Brain pericyte (primary cell): ENCODE measurements at regions not wholly inside any gene's neighbourhood (a gene's known extent, or its start where the extent isn't known, plus 50 kb on each side); places are given as distances from the start of the nearest gene placed in this dataset.
"Not testable (repeated sequence)": the region's sequence is repeated elsewhere in the genome, so short reads cannot be mapped to it uniquely, and the experiment has no call there.

Experiments
- DNase-seq: peaks from one replicate; pipeline ENCODE4 v3.0.0-alpha.2; 2012; ENCODE audit warnings: low read depth, low spot score

DNA sequence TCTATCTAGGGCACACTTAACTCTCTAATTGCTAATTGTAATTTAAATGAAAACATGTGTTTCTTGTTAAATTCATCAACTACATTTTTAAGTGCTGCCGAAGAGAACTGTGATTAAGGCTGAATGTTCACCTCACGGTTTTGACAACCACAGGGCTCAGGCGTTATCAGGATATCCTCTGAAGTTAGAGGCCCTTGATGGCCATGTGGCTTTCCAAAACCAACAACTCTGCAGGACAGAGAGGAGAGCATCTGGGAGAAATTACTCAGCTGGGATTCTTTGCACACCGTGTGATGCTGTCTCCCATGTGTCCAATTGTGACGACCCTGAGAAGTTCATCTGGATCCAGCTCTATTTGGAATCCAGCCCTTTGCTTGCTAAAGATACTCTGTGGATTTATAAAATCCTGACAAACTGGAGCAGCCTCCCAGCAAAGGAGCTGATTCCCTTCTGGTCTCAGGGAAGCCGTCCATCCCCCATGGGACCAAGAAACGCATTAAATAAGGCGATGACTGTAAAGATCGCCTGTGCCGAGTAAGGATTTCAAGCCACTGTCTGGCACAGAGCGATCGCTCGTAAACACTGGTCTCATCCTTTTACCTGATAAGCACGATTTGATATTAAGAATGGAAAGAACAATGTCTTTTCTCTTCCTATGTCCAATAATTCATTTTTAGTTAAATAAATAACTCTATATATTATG, 401.1 kb downstream of the CD83 start:
- no peak for DNase-seq

DNA sequence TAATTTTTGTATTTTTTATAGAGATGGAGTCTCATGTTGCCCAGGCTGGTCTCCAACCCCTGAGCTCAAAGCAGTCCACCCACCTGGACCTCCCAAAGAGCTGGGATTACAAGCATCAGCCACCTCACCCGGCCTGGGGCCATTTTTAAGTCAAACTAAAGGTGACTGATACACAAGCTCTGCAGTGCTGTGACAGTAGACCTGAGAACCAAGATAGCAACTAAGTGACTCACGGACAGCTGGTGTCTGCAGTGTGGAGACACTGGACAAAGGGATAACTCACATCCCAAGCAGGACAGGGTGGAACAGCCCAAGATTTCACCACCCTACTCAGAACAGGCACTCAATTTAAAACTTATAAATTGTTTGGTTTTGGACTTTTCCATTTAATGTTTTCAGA, 402.5 kb downstream of the CD83 start:
- no peak for DNase-seq

DNA sequence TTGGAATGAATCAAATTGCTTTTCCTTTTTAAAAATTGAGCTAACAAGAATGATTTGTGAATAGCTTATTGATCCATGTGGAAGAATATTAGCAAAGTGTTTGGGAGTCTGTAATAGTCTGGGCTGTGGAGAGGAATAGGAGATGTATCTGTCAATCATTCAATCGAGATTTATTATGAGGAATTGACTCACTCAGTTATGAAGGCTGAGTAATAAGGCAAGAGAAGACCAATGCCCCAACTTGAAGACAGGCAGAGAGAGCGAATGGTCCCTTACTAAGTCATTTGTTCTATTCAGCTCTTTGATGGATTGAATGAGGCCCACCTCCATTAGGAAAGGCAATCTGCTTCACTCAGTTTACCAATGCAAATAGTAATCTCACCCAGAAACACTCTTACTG, 403.0 kb downstream of the CD83 start:
- no peak for DNase-seq

DNA sequence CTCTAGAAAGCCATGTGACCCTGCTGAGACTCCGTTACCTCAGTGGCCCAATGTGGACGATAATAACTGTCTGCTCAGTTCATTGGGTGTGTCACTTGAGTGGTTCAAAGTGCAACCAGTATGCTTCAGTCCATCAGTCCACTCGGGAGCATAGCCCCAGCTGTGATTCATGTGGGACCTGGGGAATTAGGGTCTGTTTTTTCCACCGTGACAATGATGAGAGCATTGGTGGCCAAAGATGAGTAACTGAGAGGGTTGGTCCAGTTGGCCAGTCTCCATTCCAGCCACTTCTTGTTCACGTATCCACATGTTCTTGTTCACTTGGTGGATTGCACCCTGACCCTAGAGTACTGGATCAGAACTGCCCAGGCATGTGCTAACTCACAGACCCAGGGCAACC, 403.6 kb downstream of the CD83 start:
- no peak for DNase-seq

DNA sequence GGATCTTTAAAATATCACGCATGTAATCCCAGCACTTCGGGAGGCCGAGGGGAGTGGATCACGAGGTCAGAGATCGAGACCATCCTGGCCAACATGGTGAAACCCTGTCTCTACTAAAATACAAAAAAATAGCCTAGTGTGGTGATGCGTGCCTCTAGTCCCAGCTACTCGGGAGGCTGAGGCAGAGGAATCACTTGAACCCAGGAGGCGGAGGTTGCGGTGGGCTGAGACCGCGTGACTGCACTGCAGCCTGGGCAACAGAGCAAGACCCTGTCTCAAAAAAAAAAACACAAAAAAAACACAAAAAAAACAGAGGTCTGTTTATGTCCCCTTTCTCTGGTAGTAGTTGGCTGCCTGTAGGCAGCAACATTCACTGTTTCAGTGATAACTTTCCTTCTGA, 404.3 kb downstream of the CD83 start:
- not testable (repeated sequence) for DNase-seq

DNA sequence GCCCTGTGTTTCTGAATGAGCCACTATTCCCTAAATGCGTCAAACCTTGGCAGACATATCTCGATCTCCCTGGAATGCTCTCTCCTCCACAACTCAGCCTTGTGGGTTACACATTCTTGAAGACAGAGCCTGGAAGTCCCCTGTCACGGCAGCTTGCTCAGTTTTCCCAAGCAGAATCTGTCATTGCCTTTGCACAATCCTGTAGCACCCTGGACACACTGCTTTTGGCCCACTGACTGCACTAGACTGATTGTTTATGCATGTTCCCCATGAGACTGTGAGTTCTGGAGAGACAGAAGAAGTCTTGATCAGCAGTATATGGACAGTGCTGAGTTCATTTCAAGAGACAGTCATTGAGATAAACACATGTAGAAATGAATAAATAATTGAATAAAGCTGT, 406.7 kb downstream of the CD83 start:
- DNase-seq, result no peak

DNA sequence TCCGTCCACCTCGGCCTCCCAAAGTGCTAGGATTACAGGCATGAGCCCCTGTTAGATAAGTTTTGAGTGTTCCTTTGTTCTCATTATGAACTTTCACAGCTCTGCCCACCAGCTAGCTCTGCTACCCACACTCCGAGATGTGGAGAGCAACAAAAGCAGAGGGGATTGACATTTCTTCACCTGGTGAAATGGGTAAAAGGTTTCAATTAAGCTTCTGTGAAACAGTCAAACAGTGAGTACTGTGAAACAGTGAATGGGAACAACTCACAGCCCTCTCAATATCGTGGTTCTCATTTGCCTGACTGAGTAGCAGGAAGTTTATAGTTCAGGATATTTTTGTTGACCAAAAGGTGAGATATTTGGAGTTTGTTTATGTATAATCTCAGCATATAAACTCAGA, 412.8 kb downstream of the CD83 start:
- no peak for DNase-seq

DNA sequence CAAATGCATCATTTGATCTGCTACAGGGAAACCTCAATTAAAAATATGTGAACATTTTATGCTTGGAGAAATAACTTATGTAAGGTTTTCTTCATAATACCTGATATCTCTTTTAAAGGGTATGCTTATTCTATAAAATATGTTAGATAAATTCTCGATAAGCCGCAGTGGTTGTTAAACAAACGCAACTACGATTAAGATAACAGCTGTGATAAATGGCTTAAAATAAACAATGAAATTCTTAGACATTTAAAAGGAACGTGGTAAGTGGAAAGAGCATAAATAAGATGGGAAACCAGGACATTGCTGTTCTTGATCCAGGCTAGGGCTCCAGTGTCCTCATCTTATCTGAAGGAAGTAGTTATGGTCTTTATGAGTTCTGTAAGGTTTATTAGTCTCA, 415.9 kb downstream of the CD83 start:
- no peak for DNase-seq

DNA sequence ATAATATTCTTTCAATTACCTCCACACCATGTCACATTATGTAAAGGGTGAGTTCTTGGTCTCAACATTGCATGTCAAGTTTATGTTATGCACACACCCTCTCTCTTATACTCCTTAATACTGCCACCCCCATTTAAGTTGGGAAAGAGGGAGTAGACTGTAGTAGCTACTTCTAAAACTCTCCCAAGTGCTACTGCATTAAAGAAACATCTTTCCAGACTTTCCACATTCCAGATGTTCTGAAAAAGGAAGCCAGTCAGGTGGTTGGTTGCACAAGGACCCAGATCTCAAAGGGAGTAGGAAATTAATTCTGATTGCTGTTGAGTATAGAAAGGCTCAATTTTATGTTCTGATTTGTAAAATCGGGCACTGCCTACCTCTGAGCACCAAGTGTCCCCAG, 419.5 kb downstream of the CD83 start:
- no peak for DNase-seq

DNA sequence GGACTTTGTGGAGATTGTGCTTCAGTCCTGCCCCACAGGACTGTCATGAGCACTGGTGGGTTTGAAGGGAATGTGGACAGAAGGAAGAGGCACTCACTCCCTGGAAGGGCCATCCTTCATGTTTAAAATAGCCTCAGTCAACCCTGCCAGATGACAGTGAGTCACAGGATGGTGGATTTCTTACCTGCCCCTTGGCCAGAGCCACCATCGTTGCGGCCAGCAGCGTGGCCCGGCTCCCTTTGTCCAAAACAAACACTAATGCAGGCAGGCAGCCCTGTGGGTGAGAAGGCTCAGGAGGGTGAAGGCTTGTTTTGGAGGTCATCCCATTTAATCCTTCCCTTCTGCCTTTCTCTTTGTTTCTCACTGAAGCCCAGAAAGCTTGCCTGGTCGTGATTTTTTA, 422.7 kb downstream of the CD83 start:
- no peak for DNase-seq

DNA sequence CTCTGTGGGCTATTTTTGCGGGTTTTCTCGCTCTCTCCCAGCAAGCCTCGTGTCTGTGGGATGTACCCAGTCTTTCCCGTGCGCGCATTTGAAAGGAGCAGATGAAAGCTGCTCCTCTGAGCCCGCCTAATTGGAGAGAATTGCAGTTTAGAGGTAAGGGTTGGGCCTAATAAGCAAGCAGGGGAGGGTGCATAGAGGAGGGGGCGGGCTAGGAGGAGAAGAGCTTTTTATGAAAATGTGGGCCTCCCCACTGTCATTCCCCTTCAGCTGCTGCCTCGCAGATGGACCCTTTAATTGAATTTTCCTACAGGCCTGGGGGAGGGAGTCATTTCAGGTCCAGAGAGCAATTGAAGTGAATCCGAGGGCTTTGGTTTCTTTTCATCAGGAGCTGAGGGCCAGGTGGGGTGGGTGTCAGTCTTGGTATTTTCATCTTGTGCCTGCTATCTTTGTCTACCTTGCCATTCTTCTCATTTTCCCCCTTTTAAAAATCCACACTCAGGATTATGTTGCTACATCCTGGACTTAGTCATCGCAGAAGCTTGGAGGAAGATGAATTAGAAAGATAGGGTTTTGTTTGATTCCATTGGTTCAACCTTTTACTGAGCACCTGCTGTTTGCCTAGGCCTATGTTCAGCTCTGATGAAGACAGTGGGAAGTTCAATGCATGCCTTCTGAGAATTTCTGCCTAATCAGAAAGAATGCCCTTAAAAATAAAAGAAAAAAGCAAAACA, 423.4 kb downstream of the CD83 start:
- no peak for DNase-seq

DNA sequence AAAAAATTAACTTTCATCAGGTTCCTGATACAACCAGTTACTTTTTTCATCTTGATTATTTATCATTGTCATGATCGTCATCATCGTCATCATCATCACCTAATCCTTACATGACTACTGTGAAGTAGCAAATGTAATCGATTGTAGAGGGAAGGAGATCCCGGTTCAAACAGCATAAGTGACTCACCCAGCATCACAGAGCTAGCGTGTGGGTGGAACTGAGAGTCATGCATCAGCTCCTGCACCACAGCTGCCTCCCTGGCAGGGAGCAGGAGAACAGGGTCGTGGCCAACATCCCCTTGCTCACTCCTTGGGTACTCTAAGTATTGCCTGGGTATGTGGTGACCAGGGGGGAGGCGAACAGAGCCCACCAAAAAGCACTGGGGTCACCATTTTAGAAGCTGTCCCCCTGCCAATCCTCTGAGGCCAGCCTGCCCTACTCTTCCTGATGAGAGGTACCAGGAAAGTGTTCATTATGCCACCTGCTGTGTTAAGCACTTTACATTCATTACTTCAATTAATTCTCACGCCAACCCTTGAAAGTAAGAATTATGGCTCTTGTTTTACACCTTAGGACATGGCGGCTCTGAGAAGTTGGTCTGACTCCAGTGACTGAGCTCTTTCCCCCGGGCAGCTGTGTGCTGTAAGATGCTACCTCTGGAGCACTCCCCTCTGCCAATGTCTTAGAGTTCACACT, 425.2 kb downstream of the CD83 start:
- DNase-seq, result no peak

DNA sequence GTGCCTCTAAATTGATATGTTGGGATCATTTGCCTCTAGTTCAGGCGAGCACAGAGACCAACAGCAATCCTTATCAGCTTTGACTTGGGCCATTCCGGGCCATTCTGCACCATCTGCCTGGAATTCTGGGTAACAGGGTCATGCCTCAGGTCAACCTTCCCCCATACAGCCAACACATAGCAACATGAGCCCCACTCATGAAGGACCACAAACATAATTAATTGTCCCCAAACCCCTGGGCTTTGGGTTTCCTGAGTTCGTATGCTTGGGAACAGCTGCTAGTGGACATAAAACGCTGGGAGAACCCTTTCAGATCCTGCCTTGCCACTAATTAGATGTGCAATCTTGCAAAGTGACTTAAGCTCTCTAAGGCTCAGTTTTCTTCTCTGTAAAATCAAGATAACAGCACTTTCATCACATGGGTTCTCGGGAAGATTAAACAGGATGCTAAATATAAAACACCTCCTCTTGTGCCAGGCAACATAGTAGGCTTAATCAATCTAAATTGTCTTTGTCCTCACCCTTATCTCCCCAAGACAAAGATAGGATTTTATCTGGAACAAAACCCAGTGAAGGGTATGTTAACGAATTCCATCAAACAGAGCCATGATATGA, 426.5 kb downstream of the CD83 start:
- no peak for DNase-seq

DNA sequence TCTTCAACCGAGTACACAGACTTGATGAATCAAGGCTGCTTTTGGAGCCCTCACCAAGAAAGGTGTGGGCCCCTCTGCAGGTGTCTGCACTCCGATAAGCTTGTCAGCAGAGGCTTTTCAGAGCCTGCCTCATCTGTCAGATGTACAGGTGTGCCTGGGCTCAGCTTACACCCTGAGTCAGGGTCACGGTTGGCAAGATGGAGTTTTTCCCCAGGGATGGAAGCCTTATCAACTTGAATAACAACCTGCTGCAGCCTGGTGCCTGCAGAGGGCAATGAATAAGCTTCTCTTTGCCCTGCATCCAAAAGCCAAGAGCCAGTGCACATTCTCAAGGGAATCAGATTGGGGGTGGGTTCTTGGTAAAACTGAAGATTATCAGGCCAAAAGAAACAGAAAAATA, 427.1 kb downstream of the CD83 start:
- DNase-seq, result no peak

DNA sequence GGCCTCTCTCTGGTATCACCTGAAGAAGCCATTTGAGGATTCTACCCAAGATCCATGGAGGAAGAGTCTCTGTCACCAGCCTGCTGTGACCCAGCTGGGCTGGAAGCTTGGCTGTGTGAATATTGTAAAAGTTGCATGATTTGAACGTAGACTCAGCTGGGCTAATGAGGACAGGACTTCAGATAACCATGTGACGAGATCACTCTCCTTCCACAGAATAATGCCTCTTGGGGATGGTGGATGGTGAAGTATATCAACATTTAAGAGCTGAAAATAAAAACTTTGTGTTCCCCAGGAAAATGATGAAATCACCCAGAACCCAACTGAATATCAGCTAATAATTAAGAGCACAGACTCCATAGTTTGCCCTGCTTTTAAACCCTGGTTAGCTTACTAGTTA, 427.9 kb downstream of the CD83 start:
- DNase-seq, result no peak

DNA sequence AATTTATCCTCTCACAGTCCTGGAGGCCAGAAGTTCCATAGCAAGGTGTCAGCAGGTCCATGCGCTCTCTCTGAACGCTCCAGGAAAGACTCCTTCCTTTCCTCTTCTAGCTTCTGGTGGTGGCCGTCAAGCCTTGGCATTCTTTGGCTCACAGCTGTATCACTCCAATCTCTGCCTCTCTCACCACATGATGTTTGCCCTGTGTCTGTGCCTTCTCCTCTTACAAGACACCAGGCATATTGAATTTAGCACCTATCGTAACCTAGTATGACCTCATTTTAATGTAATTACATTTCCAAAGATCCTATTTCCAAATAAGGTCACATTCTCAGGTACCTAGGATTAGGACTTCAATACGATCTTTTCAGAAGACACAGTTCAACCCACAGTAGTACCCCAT, 428.5 kb downstream of the CD83 start:
- DNase-seq, result no peak

DNA sequence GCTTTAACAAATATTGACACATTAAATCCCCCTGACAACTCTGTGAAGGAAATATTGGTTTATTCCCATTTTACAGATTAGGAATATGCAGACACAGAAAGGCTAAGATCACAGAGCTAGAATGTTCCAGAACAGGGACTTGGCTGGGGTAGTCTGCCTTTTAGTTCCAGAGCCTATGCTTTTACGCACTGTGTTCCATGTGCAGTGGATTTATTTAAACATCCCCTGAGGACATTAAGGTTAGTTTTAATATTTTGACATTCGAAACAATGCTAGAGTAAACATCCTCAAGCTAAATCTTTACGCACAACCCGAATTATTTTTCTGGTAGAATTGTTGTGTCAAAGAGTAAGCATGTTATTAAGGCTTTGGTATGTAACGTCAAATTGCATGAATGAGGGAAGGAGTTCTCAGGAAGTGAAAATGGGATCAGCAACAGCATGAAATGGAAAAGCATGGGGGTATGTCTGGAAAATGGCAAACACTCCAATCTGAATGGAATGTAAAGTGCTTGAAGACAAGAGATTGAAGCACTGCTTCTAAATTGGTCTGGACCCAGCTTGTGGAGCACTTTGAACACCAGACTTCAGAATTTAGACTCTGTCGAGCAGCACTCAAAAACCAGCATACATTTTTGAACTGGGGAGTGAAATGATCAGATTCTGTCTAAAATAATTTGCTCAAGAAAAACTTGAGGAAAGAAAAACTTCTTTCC, 429.9 kb downstream of the CD83 start:
- DNase-seq, result no peak

DNA sequence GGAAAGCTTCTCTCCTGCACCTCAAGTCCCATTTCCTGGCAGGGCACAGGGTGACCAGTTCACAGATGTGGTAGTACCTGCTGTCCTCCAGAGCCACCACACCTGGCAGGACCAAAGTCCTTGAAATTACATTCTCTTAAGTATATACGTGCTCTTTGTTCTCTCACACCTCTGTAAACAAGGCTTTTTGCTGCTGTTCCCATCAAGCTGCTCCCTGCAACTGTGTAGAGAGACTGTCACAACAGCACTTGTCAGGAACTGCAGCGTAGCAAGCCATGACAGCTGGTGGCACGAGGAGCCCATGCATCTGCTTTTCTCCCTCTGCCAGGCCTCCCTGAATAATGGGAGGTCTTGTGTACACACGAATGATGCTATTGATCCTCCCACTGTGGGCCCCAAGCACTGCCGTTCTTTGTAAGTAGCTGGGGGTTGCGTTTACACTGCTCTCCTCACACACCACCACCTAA, 431.8 kb downstream of the CD83 start:
- no peak for DNase-seq

DNA sequence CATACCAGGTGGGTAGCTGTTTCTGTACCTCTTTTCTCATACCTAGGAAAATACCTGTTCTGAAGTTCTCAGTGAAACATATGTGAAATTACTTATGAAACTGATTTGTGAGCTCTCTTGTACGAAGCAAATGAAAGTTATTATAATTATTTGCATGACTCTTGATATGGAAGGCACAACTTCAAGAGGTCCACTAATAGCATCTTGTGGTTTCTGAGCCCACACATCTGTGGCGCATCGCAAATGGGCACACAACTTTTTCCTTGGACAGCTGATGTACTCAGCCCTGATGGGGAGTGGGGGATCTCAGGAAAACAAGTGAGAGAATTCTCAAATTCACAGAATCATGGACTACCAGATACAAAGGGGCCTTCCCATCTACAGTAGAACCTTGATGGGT, 432.3 kb downstream of the CD83 start:
- no peak for DNase-seq

DNA sequence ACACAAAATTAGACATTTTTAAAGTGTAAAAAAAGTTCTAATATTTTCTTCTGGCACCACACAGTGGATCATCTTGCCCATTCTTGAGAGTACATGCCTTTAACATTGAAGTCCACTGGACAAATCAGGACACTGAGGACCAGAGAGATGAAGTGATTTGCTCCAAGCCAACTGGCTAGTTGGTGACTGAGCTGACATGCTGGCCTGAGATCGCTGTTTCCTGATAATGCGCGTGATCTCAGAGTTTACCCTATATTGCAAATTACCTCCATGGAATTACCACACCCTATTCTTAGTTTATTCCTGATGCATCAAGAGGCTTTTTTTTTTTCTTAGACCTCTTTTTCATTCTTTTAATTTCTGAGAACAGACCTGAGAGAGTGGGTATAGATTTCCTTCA, 432.8 kb downstream of the CD83 start:
- no peak for DNase-seq

DNA sequence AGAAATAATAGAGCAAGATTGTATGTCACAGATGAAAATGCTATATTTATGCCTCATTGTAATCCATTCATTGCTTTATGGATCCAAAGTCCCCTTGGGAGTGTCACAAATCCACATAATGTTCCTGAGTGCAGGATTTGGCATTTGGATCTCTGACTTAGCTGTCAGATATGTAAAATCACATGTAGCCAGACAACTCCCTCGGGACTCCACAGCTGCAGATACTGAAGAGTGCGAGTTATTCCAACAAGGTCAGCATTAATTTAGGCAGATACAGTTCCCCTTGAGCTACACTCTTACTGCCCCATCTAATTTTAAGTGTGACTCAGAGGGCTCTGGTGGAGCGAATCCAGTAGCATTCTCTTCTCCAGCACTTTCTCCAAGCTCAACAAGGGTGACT, 433.2 kb downstream of the CD83 start:
- DNase-seq, result no peak

DNA sequence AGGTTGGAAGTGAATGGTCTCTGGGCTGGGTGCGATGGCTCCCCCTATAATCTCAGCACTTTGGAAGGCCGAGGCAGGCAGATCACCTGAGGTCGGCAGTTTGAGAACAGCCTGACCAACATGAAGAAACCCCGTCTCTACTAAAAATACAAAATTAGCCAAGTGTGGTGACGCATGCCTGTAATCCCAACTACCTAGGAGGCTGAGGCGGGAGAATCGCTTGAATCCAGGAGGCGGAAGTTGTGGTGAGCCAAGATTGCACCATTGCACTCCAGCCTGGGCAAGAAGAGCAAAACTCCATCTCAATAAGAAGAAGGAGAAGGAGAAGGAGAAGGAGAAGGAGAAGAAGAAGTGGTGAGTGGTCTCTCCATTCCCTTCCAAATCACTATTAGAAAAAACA, 434.0 kb downstream of the CD83 start:
- not testable (repeated sequence) for DNase-seq
